HUES6 (cell line): ENCODE measurements at regions not wholly inside any gene's neighbourhood (a gene's known extent, or its start where the extent isn't known, plus 50 kb on each side); places are given as distances from the start of the nearest gene placed in this dataset.
"Not testable (repeated sequence)": the region's sequence is repeated elsewhere in the genome, so short reads cannot be mapped to it uniquely, and the experiment has no call there.

Experiments used
- H3K27ac ChIP-seq: 2 replicates; pipeline ENCODE4 v1.7.0; 2013; ENCODE audit warnings: low read depth, mild to moderate bottlenecking, low read length, inconsistent platforms
- H3K27me3 ChIP-seq: 2 replicates; pipeline ENCODE4 v1.6.1; 2013; ENCODE audit warnings: low read length; ENCODE audit not compliant: control insufficient read depth, insufficient read depth
- H3K36me3 ChIP-seq: 2 replicates; pipeline ENCODE4 v1.6.1; 2013; ENCODE audit warnings: low read length; ENCODE audit not compliant: control insufficient read depth, insufficient read depth
- H3K4me1 ChIP-seq: 2 replicates; pipeline ENCODE4 v1.6.1; 2013; ENCODE audit warnings: low read length; ENCODE audit not compliant: control insufficient read depth, insufficient read depth
- H3K4me3 ChIP-seq: 2 replicates; pipeline ENCODE4 v1.5.1; 2013; ENCODE audit warnings: low read depth, low read length
- H3K9ac ChIP-seq: one replicate; pipeline ENCODE4 v1.6.1; 2013; ENCODE audit warnings: mild to moderate bottlenecking, low read length
- H3K9me3 ChIP-seq: 2 replicates; pipeline ENCODE4 v1.6.1; 2013; ENCODE audit warnings: low read depth, low read length; ENCODE audit not compliant: control insufficient read depth, insufficient read depth

GRCh38 chrX:8049827-8050226, 121.2 kb downstream of the VCX2 start:
- Histone ChIP-seq H3K9me3 (no peaks in the 10 kb centered on the region), H3K9ac (no peak overlapping the region), H3K36me3 (no peaks in the 10 kb centered on the region), H3K27me3 (no peaks in the 10 kb centered on the region), H3K4me3 (no peak overlapping the region), H3K4me1 (peaks cover 4% of the 10 kb centered on the region; the same call in 1 of the 2 replicates), H3K27ac (no peak overlapping the region)

GRCh38 chrX:8048466-8048865, 121.3 kb upstream of the PNPLA4 start:
- Histone ChIP-seq H3K9me3 (no peaks in the 10 kb centered on the region), H3K36me3 (no peaks in the 10 kb centered on the region), H3K4me3 (no peak overlapping the region), H3K4me1 (peaks cover 4% of the 10 kb centered on the region; the same call in 1 of the 2 replicates), H3K9ac (no peak overlapping the region), H3K27ac (no peak overlapping the region), H3K27me3 (no peaks in the 10 kb centered on the region)

DNA sequence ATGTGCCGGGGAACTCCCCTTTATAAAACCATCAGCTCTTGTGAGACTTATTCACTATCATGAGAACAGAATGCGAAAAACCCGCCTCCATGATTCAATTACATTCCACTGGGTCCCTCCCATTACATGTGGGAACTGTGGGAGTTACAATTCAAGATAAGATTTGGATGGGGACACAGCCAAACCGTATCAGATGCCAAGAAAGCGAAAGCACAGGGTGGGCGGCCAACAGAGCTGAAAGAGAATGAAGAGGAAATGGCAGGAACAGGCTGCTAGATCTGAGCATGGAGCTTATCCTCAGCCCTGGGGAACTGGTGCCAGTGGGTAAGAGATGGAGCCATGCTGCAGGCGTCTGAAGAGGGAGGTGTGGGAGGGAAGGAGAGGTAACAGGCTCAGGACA, 117.7 kb upstream of the PNPLA4 start:
- no peaks in the 10 kb centered on the region for H3K27me3 ChIP-seq

GRCh38 chrX:8043546-8043945, 116.3 kb upstream of the PNPLA4 start:
- Histone ChIP-seq H3K4me1 (no peaks in the 10 kb centered on the region), H3K27ac (no peak overlapping the region)

More for the DNA sequence above, 117.7 kb upstream of the PNPLA4 start:
- Histone ChIP-seq H3K4me1 (no peaks in the 10 kb centered on the region), H3K36me3 (no peaks in the 10 kb centered on the region), H3K4me3 (no peak overlapping the region), H3K27ac (no peak overlapping the region), H3K9ac (no peak overlapping the region), H3K9me3 (no peaks in the 10 kb centered on the region)

DNA sequence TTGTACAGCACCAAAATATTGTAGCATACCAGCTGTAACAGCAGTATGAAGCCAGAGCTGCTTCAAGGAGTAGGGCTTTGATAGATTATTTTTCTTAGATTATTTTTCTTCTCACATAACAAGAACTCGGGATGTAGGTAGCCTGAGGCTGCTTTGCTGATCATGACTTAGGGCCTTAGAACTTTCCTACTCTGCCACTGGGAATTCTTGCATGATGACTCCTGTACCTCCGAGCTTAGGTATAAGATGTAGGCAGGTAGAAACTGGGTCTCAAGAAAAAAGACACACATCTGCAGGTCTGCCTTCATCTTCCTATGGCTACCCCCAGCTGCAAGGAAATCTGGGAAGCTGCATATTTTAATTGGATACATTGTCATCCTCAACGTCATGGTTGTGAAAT, 115.9 kb upstream of the PNPLA4 start:
- no peak overlapping the region for H3K4me3 ChIP-seq
- H3K9ac ChIP-seq, result no peak overlapping the region
- no peaks in the 10 kb centered on the region for H3K9me3 ChIP-seq
- 0 out of 2 replicates have a peak, but pooled peaks cover under 1% of the 10 kb centered on the region for H3K4me1 ChIP-seq
- no peaks in the 10 kb centered on the region for H3K27me3 ChIP-seq
- H3K27ac ChIP-seq, result no peak overlapping the region
- H3K36me3 ChIP-seq, result no peaks in the 10 kb centered on the region

More at GRCh38 chrX:8043546-8043945, 116.3 kb upstream of the PNPLA4 start:
- Histone ChIP-seq H3K9ac (no peak overlapping the region), H3K9me3 (no peaks in the 10 kb centered on the region), H3K4me3 (no peak overlapping the region), H3K36me3 (no peaks in the 10 kb centered on the region), H3K27me3 (no peaks in the 10 kb centered on the region)

GRCh38 chrX:8042304-8042703, 115.1 kb upstream of the PNPLA4 start:
- Histone ChIP-seq H3K4me3 (no peak overlapping the region), H3K9ac (no peak overlapping the region), H3K27me3 (no peaks in the 10 kb centered on the region), H3K9me3 (no peaks in the 10 kb centered on the region), H3K36me3 (no peaks in the 10 kb centered on the region), H3K27ac (no peak overlapping the region), H3K4me1 (0 out of 2 replicates have a peak, but pooled peaks cover 7% of the 10 kb centered on the region)

DNA sequence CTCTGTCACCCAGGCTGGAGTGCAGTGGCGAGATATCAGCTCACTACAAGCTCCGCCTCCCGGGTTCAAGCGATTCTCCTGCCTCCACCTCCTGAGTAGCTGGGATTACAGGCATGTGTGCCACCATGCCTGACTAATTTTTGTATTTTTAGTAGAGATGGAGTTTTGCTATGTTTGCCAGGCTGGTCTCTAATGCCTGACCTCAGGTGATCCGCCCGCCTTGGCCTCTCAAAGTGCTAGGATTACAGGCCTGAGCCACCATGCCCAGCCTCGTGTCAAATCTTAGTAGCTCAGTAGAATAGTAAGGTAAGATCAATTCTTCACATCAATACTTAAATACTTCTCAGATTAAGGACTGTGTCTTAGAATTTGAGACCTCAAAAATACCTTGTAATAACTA, 112.5 kb upstream of the PNPLA4 start:
- not testable (repeated sequence) for H3K4me3 ChIP-seq, H3K9ac ChIP-seq, H3K27me3 ChIP-seq, H3K9me3 ChIP-seq, H3K36me3 ChIP-seq, H3K27ac ChIP-seq
- H3K4me1 ChIP-seq, result peaks cover 14% of the 10 kb centered on the region

DNA sequence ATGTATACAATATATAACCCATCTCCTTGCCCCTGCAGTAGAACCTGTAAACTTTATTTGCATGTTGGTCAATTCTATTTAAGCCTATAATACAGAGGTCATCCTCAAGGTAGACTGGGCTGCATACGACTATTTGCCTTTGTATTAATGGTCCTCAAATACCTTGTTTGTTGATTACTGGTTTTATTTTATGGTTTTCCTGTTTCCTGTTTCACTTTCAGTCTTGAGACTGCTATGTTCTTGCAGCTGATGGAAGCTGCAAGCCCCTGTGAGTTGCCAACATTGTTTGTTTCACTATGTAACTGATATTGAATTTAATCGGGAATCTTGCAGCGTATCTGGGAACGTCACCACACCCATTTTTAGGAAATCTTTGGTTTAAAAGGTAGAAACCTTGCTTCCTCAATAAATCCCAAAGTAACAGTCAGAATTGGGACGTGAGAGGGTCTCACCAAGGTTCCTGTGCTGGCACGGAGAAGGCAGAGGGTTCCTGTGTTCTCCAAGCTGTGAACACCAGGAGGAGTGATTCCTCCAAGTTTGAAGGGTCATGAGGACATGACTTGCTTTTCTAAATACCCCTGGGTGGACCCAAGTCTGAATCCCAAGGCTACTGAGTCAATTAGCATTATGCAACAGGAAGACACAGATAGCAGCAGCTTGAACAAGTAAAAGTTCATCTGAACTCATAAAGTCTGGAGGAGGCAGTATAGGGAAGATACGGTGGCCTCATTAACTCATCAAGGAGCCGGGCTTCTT, 110.6 kb upstream of the PNPLA4 start:
- H3K27ac ChIP-seq, result no peak overlapping the region
- H3K36me3 ChIP-seq, result no peaks in the 10 kb centered on the region
- no peaks in the 10 kb centered on the region for H3K27me3 ChIP-seq
- no peak overlapping the region for H3K9ac ChIP-seq
- H3K4me1 ChIP-seq, result peaks cover 29% of the 10 kb centered on the region
- no peak overlapping the region for H3K4me3 ChIP-seq
- no peaks in the 10 kb centered on the region for H3K9me3 ChIP-seq

DNA sequence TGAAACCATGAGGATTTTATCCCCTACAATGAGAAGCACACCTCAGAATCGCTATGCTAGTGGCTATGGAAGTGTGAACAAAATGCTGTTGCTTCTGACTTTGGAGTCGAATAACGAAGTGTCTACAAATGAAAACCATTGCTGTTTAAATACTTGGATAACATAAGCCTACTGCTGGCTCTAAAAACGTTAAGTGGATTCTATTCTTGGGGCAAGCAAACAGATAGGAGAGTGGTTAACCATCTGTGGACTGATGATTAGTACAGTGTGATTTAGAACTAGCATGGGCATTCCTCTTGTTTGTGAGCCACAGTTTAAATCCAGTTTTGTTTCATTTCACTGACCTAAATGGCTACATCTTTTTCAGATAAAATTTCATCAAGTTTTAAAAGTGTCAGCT, 109.7 kb upstream of the PNPLA4 start:
- H3K4me3 ChIP-seq, result no peak overlapping the region
- H3K4me1 ChIP-seq, result peaks cover 29% of the 10 kb centered on the region

DNA sequence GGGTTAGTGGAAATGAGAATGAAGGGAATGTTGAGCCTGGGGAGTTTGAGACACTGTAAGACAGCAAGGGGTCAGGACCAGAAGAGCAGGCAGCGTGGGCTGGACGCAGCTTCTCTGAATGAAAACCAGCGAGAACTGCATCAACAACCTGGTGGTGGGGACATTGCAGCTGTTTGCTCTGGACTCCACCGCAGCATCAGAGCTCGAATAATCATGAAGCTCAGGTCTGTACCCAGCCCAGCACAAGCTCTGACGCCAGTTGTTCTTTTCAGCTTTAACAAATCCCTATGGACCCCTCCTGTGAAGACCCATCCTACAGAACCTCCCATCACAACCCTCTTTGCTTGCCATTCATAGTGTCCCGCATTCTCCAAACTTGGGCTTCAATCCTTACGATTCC, 106.8 kb upstream of the PNPLA4 start:
- Histone ChIP-seq H3K4me1 (peaks cover 29% of the 10 kb centered on the region), H3K4me3 (no peak overlapping the region), H3K36me3 (no peaks in the 10 kb centered on the region)

More for the DNA sequence above, 109.7 kb upstream of the PNPLA4 start:
- no peaks in the 10 kb centered on the region for H3K27me3 ChIP-seq
- H3K27ac ChIP-seq, result no peak overlapping the region
- no peaks in the 10 kb centered on the region for H3K9me3 ChIP-seq
- H3K9ac ChIP-seq, result no peak overlapping the region
- no peaks in the 10 kb centered on the region for H3K36me3 ChIP-seq

DNA sequence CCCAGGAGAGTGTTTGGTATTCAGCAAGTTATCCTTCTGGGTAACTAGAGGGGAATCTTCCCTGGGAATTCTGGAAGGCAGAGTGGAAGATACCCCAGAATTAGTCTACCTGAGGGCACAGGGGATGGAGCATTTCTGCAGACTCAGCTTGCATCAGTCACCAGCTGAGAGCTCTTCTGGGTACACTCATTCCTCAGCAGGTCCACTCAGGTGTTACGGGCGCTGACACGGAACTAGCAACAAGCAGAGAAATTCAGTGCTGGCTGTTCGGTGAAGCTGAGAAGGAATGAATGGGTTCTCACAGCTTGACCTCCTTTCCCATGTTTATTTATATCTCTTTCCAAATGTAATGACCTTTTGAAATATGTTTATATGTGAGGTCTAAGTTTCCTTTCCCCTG, 106.0 kb upstream of the PNPLA4 start:
- no peak overlapping the region for H3K9ac ChIP-seq
- no peak overlapping the region for H3K4me3 ChIP-seq
- H3K4me1 ChIP-seq, result peaks cover 30% of the 10 kb centered on the region
- no peaks in the 10 kb centered on the region for H3K36me3 ChIP-seq
- no peak overlapping the region for H3K27ac ChIP-seq
- H3K27me3 ChIP-seq, result no peaks in the 10 kb centered on the region
- H3K9me3 ChIP-seq, result no peaks in the 10 kb centered on the region

More for the DNA sequence above, 106.8 kb upstream of the PNPLA4 start:
- Histone ChIP-seq H3K27me3 (no peaks in the 10 kb centered on the region), H3K27ac (no peak overlapping the region), H3K9me3 (no peaks in the 10 kb centered on the region), H3K9ac (no peak overlapping the region)
